Liver (tissue), 8 donors: ENCODE measurements at regions not wholly inside any gene's neighbourhood (a gene's known extent, or its start where the extent isn't known, plus 50 kb on each side); places are given as distances from the start of the nearest gene placed in this dataset.

Experiments used
- DNase-seq: peaks from one replicate; pipeline ENCODE4 v3.0.0-alpha.2; 2017; ENCODE audit warnings: low spot score
- H3K27ac ChIP-seq, 2 donors: one replicate each; pipeline ENCODE4 v1.7.0; 2013; ENCODE audit warnings: inconsistent platforms in 2 of 2, low read length in 2 of 2, control low read depth in 1 of 2, low read depth in 1 of 2, mild to moderate bottlenecking in 1 of 2
- H3K27me3 ChIP-seq, 4 donors: one replicate each; pipeline versions ENCODE4 v1.6.1 to v1.7.0; 2013; ENCODE audit warnings: low read length in 3 of 4, inconsistent platforms in 1 of 4, mild to moderate bottlenecking in 1 of 4, moderate library complexity in 1 of 4; ENCODE audit not compliant: control insufficient read depth in 4 of 4, insufficient read depth in 4 of 4
- H3K36me3 ChIP-seq, 4 donors: one replicate each; pipeline versions ENCODE4 v1.6.1 to v1.7.0; 2013; ENCODE audit warnings: low read length in 3 of 4, mild to moderate bottlenecking in 3 of 4, low read depth in 1 of 4, moderate library complexity in 1 of 4; ENCODE audit not compliant: control insufficient read depth in 4 of 4, insufficient read depth in 3 of 4
- H3K4me1 ChIP-seq, 4 donors: one replicate each; pipeline versions ENCODE4 v1.6.1 to v1.7.0; 2013; ENCODE audit warnings: low read length in 3 of 4, mild to moderate bottlenecking in 3 of 4, moderate library complexity in 1 of 4; ENCODE audit not compliant: control insufficient read depth in 4 of 4, insufficient read depth in 4 of 4
- H3K4me3 ChIP-seq, 3 donors: one replicate each; pipeline versions ENCODE4 v1.6.1 to v1.7.0; 2013; ENCODE audit warnings: low read length in 3 of 3, control low read depth in 1 of 3, low read depth in 1 of 3, mild to moderate bottlenecking in 1 of 3
- H3K9ac ChIP-seq, 2 donors: one replicate each; pipeline ENCODE4 v1.7.0; 2013; ENCODE audit warnings: low read length in 2 of 2, mild to moderate bottlenecking in 2 of 2, moderate library complexity in 2 of 2, control low read depth in 1 of 2, low read depth in 1 of 2
- H3K9me3 ChIP-seq, 4 donors: one replicate each; pipeline versions ENCODE4 v1.6.1 to v1.7.0; 2013; ENCODE audit warnings: low read length in 3 of 4; ENCODE audit not compliant: control insufficient read depth in 4 of 4
- ATF3 ChIP-seq: IDR thresholded peaks from 2 replicates; pipeline ENCODE4 v1.6.1; 2016; ENCODE audit warnings: antibody characterized with exemption
- CTCF ChIP-seq: fragments of 150-350 bp; IDR thresholded peaks from 2 replicates; pipeline ENCODE4 v1.5.1; 2017; ENCODE audit warnings: improper control_type of control experiment, low read depth, low read length; ENCODE audit not compliant: missing input control
- EGR1 ChIP-seq, 2 donors: IDR thresholded peaks; 2 replicates each; pipeline ENCODE4 v1.6.1; 2016 to 2018; ENCODE audit warnings: antibody characterized with exemption in 2 of 2, low read depth in 2 of 2
- FOXA1 ChIP-seq: IDR thresholded peaks from 2 replicates; pipeline ENCODE4 v1.6.1; 2016; ENCODE audit warnings: antibody characterized with exemption
- FOXA2 ChIP-seq: IDR thresholded peaks from 2 replicates; pipeline ENCODE4 v1.6.1; 2016; ENCODE audit warnings: antibody characterized with exemption
- HNF4A ChIP-seq, 2 donors: conservative IDR thresholded peaks; 2 replicates each; pipeline ENCODE4 v1.6.1; 2016; ENCODE audit warnings: antibody characterized with exemption in 2 of 2, mild to moderate bottlenecking in 2 of 2
- HNF4G ChIP-seq: IDR thresholded peaks from 2 replicates; pipeline ENCODE4 v1.6.1; 2016; ENCODE audit warnings: antibody characterized with exemption
- JUND ChIP-seq, 2 donors: IDR thresholded peaks; 2 replicates each; pipeline ENCODE4 v1.6.1; 2016; ENCODE audit warnings: antibody characterized with exemption in 2 of 2
- MAX ChIP-seq: IDR thresholded peaks from 2 replicates; pipeline ENCODE4 v1.6.1; 2016; ENCODE audit warnings: antibody characterized with exemption
- RAD21 ChIP-seq, 2 donors: IDR thresholded peaks; 2 replicates each; pipeline ENCODE4 v1.6.1; 2016; ENCODE audit warnings: antibody characterized with exemption in 2 of 2, mild to moderate bottlenecking in 2 of 2
- REST ChIP-seq: IDR thresholded peaks from 2 replicates; pipeline ENCODE4 v1.6.1; 2016; ENCODE audit warnings: antibody characterized with exemption, mild to moderate bottlenecking
- SP1 ChIP-seq: IDR thresholded peaks from 2 replicates; pipeline ENCODE4 v1.6.1; 2018; ENCODE audit warnings: antibody characterized with exemption, mild to moderate bottlenecking
- TAF1 ChIP-seq: conservative IDR thresholded peaks from 2 replicates; pipeline ENCODE4 v1.6.1; 2016; ENCODE audit warnings: antibody characterized with exemption, mild to moderate bottlenecking
- YY1 ChIP-seq: IDR thresholded peaks from 2 replicates; pipeline ENCODE4 v1.6.1; 2016; ENCODE audit warnings: antibody characterized with exemption, mild to moderate bottlenecking
- WGBS: extraction: QIAGEN DNeasy Blood & Tissue Kit; methylation state at CpG from one replicate; pipeline ENCODE4 v1.1.7; 2013; 5-methylcytosine and 5-hydroxymethylcytosine counted together
- donor health status: healthy.
- donor health status: healthy.
- donor health status: healthy.
- donor health status: healthy.
- donor health status: healthy.

GRCh38 chr13:107251341-107251740 is 683.4 kb upstream of the ARGLU1 start (continued):
- TF ChIP-seq CTCF (no peak), HNF4A (conservative IDR thresholded peaks at IDR 0.05) (no peak), HNF4G (no peak), EGR1 (IDR thresholded peaks at IDR 0.05; ENCODE audit: low read depth in 2 of 2) (no peak), TAF1 (no peak), SP1 (no peak), YY1 (no peak), RAD21 (IDR thresholded peaks at IDR 0.05) (no peak), FOXA1 (no peak), FOXA2 (no peak)

- Histone ChIP-seq H3K4me3 (no peak overlapping the region), H3K9ac (no peak overlapping the region), H3K4me1 (no peaks in the 10 kb centered on the region), H3K27me3 (peaks cover 0 to 6% (median 2%) of the 10 kb centered on the region in 4 donors), H3K9me3 (no peaks in the 10 kb centered on the region), H3K36me3 (no peaks in the 10 kb centered on the region), H3K27ac (no peak overlapping the region)
- 62% methylated on average over 4 of the region's 4 CpGs for WGBS
- DNase-seq: no peak
- no peak for TF ChIP-seq FOXA1
- TF ChIP-seq JUND (IDR thresholded peaks at IDR 0.05): no peak
- no peak for TF ChIP-seq TAF1
- TF ChIP-seq MAX: no peak
- no peak for TF ChIP-seq CTCF
- no peak for TF ChIP-seq ATF3
- no peak for TF ChIP-seq YY1
- no peak for TF ChIP-seq REST
- TF ChIP-seq FOXA2: no peak
- no peak for TF ChIP-seq HNF4A (conservative IDR thresholded peaks at IDR 0.05)
- TF ChIP-seq RAD21 (IDR thresholded peaks at IDR 0.05): no peak
Measured at GRCh38 chr13:107250628-107251027, 682.7 kb upstream of the ARGLU1 start.
